Astrocyte of the hippocampus (primary cell): ENCODE measurements at regions not wholly inside any gene's neighbourhood (a gene's known extent, or its start where the extent isn't known, plus 50 kb on each side); places are given as distances from the start of the nearest gene placed in this dataset.
"Not testable (repeated sequence)": the region's sequence is repeated elsewhere in the genome, so short reads cannot be mapped to it uniquely, and the experiment has no call there.

Source experiments
- DNase-seq: peaks from one replicate; pipeline ENCODE4 v3.0.0; 2011; ENCODE audit warnings: low read depth, low spot score

GRCh38 chr2:49807689-49808088 is 653.4 kb upstream of the FSHR start:
- DNase-seq, result no peak

GRCh38 chr2:49804111-49804510 is 649.8 kb upstream of the FSHR start:
- no peak for DNase-seq

- DNase-seq, result peak; percentile 68
Measured at GRCh38 chr2:49801898-49802450, 647.7 kb upstream of the FSHR start.

- DNase-seq, result no peak
Measured at GRCh38 chr2:49798570-49798969, 644.3 kb upstream of the FSHR start.

- DNase-seq, result peak; percentile 23
Measured at GRCh38 chr2:49796266-49796665, 642.0 kb upstream of the FSHR start.

GRCh38 chr2:49794396-49794795 is 640.1 kb upstream of the FSHR start:
- DNase-seq, result no peak

- no peak for DNase-seq
Measured at GRCh38 chr2:49788300-49788699, 634.0 kb upstream of the FSHR start.

GRCh38 chr2:49780949-49781348 is 626.6 kb upstream of the FSHR start:
- DNase-seq, result no peak

- no peak for DNase-seq
Measured at GRCh38 chr2:49772299-49772970, 618.1 kb upstream of the FSHR start.

GRCh38 chr2:49770919-49771318 is 616.6 kb upstream of the FSHR start:
- DNase-seq, result peak; percentile 75

GRCh38 chr2:49767316-49767715 is 613.0 kb upstream of the FSHR start:
- DNase-seq, result no peak

GRCh38 chr2:49755777-49756176 is 601.5 kb upstream of the FSHR start:
- no peak for DNase-seq

GRCh38 chr2:49754381-49754780 is 600.1 kb upstream of the FSHR start:
- DNase-seq, result no peak

GRCh38 chr2:49753344-49753985 is 599.1 kb upstream of the FSHR start:
- peak; percentile 11 for DNase-seq

GRCh38 chr2:49737606-49738005 is 583.3 kb upstream of the FSHR start:
- DNase-seq, result no peak

- DNase-seq, result not testable (repeated sequence)
Measured at GRCh38 chr2:49732924-49733323, 578.6 kb upstream of the FSHR start.

- DNase-seq, result no peak
Measured at GRCh38 chr2:49719241-49719640, 564.9 kb upstream of the FSHR start.

- DNase-seq, result no peak
Measured at GRCh38 chr2:49715597-49715996, 561.3 kb upstream of the FSHR start.

- DNase-seq, result no peak
Measured at GRCh38 chr2:49714454-49714853, 560.1 kb upstream of the FSHR start.

GRCh38 chr2:49702740-49703139 is 548.4 kb upstream of the FSHR start:
- DNase-seq, result no peak

GRCh38 chr2:49693961-49694360 is 539.6 kb upstream of the FSHR start:
- peak; percentile 1 for DNase-seq

- not testable (repeated sequence) for DNase-seq
Measured at GRCh38 chr2:49692022-49692421, 537.7 kb upstream of the FSHR start.

GRCh38 chr2:49687918-49688317 is 533.6 kb upstream of the FSHR start:
- peak; percentile 3 for DNase-seq
